H1 (cell line): ENCODE measurements at regions not wholly inside any gene's neighbourhood (a gene's known extent, or its start where the extent isn't known, plus 50 kb on each side); places are given as distances from the start of the nearest gene placed in this dataset.

Source experiments
- BACH1 ChIP-seq: IDR thresholded peaks from 2 replicates; pipeline ENCODE4 v1.6.1; 2012; ENCODE audit warnings: low read length, improper control_type of control experiment
- CEBPB ChIP-seq: IDR thresholded peaks from 2 replicates; pipeline ENCODE4 v1.6.1; 2012; ENCODE audit warnings: low read depth, low read length
- CHD1 ChIP-seq: IDR thresholded peaks from 2 replicates; pipeline ENCODE4 v1.6.1; 2012; ENCODE audit warnings: low read depth, low read length, improper control_type of control experiment
- HDAC2 ChIP-seq, 2 experiments: fragments of 300-600 bp in 1 of 2; sonication (generic) in 1 of 2; IDR thresholded peaks; 2 replicates each; pipeline ENCODE4 v1.6.1; 2011 to 2012; ENCODE audit warnings: low read depth in 2 of 2, low read length in 2 of 2, mild to moderate bottlenecking in 2 of 2, moderate library complexity in 2 of 2, borderline replicate concordance in 1 of 2, inconsistent platforms in 1 of 2
- JUN ChIP-seq: IDR thresholded peaks from 2 replicates; pipeline ENCODE4 v1.6.1; 2011; ENCODE audit warnings: low read depth, mild to moderate bottlenecking, improper control_type of control experiment, low read length
- KDM4A ChIP-seq: IDR thresholded peaks from one replicate; pipeline ENCODE4 v1.7.1; 2012; ENCODE audit warnings: low read depth, mild to moderate bottlenecking, moderate library complexity, low read length, inconsistent platforms; ENCODE audit not compliant: severe bottlenecking
- MAX ChIP-seq: IDR thresholded peaks from 2 replicates; pipeline ENCODE4 v1.6.1; 2012; ENCODE audit warnings: inconsistent platforms
- POLR2AphosphoS5 ChIP-seq: IDR thresholded peaks from 2 replicates; pipeline ENCODE4 v1.6.1; 2011; ENCODE audit warnings: low read depth, low read length
- SRF ChIP-seq: IDR thresholded peaks from 2 replicates; pipeline ENCODE4 v1.6.1; 2011; ENCODE audit warnings: mild to moderate bottlenecking, low read depth, low read length, moderate library complexity
- TAF7 ChIP-seq: optimal IDR thresholded peaks from 2 replicates; pipeline ENCODE3; 2011; ENCODE audit warnings: low read depth, mild to moderate bottlenecking, inconsistent platforms, low read length, moderate library complexity, borderline replicate concordance

- TF ChIP-seq HDAC2 (IDR thresholded peaks at IDR 0.05; ENCODE audit: borderline replicate concordance in 1 of 2, low read depth in 2 of 2, low read length in 2 of 2) = no peak
- TF ChIP-seq KDM4A = no peak
- TF ChIP-seq TAF7 = no peak
- TF ChIP-seq MAX = no peak
- TF ChIP-seq CHD1 = no peak
- no peak for TF ChIP-seq POLR2AphosphoS5
- no peak for TF ChIP-seq SRF
- no peak for TF ChIP-seq CEBPB
- no peak for TF ChIP-seq JUN
- no peak for TF ChIP-seq BACH1
Observed at GRCh38 chr2:53303012-53303578, 464.5 kb upstream of the CHAC2 start (continued).
